ENCODE measurements at regions not wholly inside any gene's neighbourhood (a gene's known extent, or its start where the extent isn't known, plus 50 kb on each side); places are given as distances from the start of the nearest gene placed in this dataset.

DNA sequence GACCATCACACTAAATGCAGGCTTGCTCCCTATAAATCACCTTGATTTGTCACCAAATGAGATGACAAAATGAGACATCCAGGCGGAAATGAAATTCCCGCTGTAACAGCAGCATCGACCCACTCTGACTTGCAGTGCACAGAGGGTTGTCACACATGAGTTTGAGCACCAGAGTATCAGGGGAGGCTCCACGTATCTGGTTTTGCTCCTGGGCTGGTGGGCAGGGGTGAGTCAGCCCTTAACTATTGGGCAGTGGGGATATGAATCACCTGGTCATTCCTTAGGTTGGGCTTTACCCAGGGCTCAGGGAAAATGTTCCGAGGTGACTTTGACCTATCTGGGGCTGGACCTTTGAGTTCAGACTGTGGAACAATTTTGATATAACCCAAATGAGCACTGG is 245.2 kb upstream of the CCL2 start:
- in situ Hi-C loops (cut with HindIII; ENCODE audit: low sequenced_read_pairs), result no loop called here

DNA sequence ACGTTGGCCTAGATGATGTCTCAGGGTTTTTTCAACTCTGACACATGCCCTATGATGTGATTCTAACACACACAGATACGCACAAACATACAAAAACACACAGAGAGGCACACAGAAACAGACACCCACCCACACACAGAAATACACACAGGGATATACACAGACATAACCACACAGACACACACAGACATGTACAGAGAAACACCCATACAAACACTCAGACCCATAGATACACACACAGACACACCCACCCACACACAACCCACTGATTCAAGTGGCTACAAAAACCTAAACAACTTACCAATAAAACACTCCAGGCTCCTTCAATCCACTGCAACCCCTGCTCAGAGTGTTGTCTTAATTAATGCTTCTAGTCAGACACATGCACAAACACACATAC is 244.6 kb upstream of the CCL2 start:
- in situ Hi-C loops (cut with HindIII; ENCODE audit: low sequenced_read_pairs), result no loop called here
- H3K4me3 ChIP-seq (ENCODE audit: low read depth, low read length), result no peak overlapping the region
- TF ChIP-seq CTCF (IDR thresholded peaks at IDR 0.05; ENCODE audit: low read depth, low read length), result no peak
- no peak for DNase-seq (ENCODE audit: low read depth, low spot score)

More for the DNA sequence above, 245.2 kb upstream of the CCL2 start:
- TF ChIP-seq CTCF (IDR thresholded peaks at IDR 0.05; ENCODE audit: low read depth, low read length), result no peak
- H3K4me3 ChIP-seq (ENCODE audit: low read depth, low read length), result no peak overlapping the region
- no peak for DNase-seq (ENCODE audit: low read depth, low spot score)

DNA sequence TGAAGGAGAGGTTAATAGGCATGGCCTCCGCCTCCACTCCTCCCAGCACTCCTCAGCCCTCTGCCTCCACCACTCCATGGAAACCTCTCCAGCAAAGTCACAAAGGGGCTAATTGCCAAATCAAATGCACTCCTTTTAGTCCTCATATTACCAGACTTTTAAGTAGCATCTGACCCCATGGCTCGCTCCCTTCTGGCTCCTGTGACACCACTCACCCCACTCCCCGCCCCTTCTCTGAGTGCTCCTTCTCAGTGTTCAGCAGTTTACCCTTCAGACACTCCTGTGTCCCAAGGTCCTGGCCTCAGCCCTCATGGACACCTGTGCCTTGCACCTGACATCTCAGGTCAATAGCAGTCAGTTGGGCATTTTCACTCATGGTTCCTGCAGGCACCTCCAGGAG is 243.5 kb upstream of the CCL2 start:
- DNase-seq (ENCODE audit: low read depth, low spot score), result no peak
- H3K4me3 ChIP-seq (ENCODE audit: low read depth, low read length), result no peak overlapping the region
- no peak for TF ChIP-seq CTCF (IDR thresholded peaks at IDR 0.05; ENCODE audit: low read depth, low read length)
- in situ Hi-C loops (cut with HindIII; ENCODE audit: low sequenced_read_pairs), result no loop called here

DNA sequence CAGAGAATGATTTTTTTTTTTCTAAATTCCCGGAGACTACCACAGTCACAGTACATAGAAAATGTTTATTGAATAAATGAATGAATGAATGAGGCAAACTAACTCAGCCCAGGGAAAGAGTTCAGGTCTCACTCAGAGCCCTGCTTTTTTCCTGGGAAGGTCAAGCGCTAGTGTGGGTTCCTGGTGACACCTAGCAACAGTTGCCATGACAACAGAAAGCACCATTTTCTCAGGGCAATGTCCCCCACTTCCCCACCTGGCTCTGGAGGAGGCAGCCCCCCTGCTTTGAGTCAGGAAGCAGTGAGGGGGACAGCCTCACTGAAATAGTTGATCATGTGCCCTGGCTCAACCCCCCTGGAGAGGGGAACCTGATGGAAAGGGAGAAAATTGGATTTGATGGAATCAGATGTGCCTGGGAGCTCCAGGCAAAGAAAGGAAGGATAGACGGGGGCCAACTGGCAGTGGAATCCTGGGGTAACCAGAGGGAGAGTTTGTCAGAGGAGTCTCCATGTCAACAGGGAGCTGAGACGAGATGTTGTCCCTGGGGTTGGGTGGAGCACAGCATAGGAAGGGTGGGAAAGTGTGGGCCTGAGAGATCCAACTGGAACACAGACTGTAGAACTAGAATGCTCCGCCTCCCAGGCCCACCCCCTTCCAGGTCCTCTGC is 242.2 kb upstream of the CCL2 start:
- no peak for TF ChIP-seq CTCF (IDR thresholded peaks at IDR 0.05; ENCODE audit: low read depth, low read length)
- H3K4me3 ChIP-seq (ENCODE audit: low read depth, low read length), result no peak overlapping the region
- in situ Hi-C loops (cut with HindIII; ENCODE audit: low sequenced_read_pairs), result no loop called here
- no peak for DNase-seq (ENCODE audit: low read depth, low spot score)

GRCh38 chr17:34015253-34015652 is 239.8 kb upstream of the CCL2 start:
- DNase-seq (ENCODE audit: low read depth, low spot score), result no peak
- no peak overlapping the region for H3K4me3 ChIP-seq (ENCODE audit: low read depth, low read length)
- no peak for TF ChIP-seq CTCF (IDR thresholded peaks at IDR 0.05; ENCODE audit: low read depth, low read length)
- in situ Hi-C loops (cut with HindIII; ENCODE audit: low sequenced_read_pairs), result no loop called here

GRCh38 chr17:34024386-34024785 is 230.7 kb upstream of the CCL2 start:
- no peak for DNase-seq (ENCODE audit: low read depth, low spot score)
- in situ Hi-C loops (cut with HindIII; ENCODE audit: low sequenced_read_pairs), result no loop called here
- H3K4me3 ChIP-seq (ENCODE audit: low read depth, low read length), result no peak overlapping the region
- TF ChIP-seq CTCF (IDR thresholded peaks at IDR 0.05; ENCODE audit: low read depth, low read length), result no peak
